ENCODE measurements at regions not wholly inside any gene's neighbourhood (a gene's known extent, or its start where the extent isn't known, plus 50 kb on each side); places are given as distances from the start of the nearest gene placed in this dataset.

GRCh38 chr17:36720131-36720530, 118.7 kb downstream of the MRM1 start:
- ChIA-PET CTCF (no interaction called here), RAD21 (ENCODE audit: low non-redundant PET in 1 of 2, low total read pairs in 2 of 2, uncharacterized antibody in 2 of 2, unreplicated experiment in 2 of 2) (no interaction called here), POLR2A (no interaction called here)
- DNase-seq (ENCODE audit: low read depth, low spot score) (no peak), ATAC-seq (no peak)
- H3K9ac ChIP-seq (ENCODE audit: low read length): no peak overlapping the region
- H3K27ac ChIP-seq (ENCODE audit: low read depth, low read length): no peak overlapping the region
- intact Hi-C loops (cut with micrococcal nuclease): no loop called here
- H3K4me3 ChIP-seq (replicated peaks in 1 of 2; ENCODE audit: low read depth in 1 of 2, low read length in 2 of 2): no peak overlapping the region
- TF ChIP-seq YY1 (IDR thresholded peaks at IDR 0.05; ENCODE audit: extremely low read depth, insufficient replicate concordance, low read depth, low read length): no peak
- no peak for TF ChIP-seq SP1 (IDR thresholded peaks at IDR 0.05; ENCODE audit: low read depth)
- no peak for TF ChIP-seq ATF3 (IDR thresholded peaks at IDR 0.05)
- TF ChIP-seq ELF1 (IDR thresholded peaks at IDR 0.05; ENCODE audit: borderline replicate concordance, low read depth): no peak
- no peak for TF ChIP-seq SRF (IDR thresholded peaks at IDR 0.05; ENCODE audit: low read depth)
- no peak for TF ChIP-seq ZBTB33 (IDR thresholded peaks at IDR 0.05; ENCODE audit: extremely low read depth, insufficient replicate concordance, low read length)
- no peak for TF ChIP-seq CBX3 (IDR thresholded peaks at IDR 0.05; ENCODE audit: low read depth)
- TF ChIP-seq TCF7L2 (IDR thresholded peaks at IDR 0.05; ENCODE audit: borderline replicate concordance, extremely low read depth, insufficient read depth, insufficient read length): no peak
- TF ChIP-seq FOSL1 (IDR thresholded peaks at IDR 0.05; ENCODE audit: low read depth): no peak
- no peak for TF ChIP-seq MAX (IDR thresholded peaks at IDR 0.05)
- TF ChIP-seq POLR2AphosphoS5 (IDR thresholded peaks at IDR 0.05; ENCODE audit: low read depth, low read length): no peak
- no peak overlapping the region for H3K4me2 ChIP-seq (ENCODE audit: low read length)
- no peaks in the 10 kb centered on the region for H3K79me2 ChIP-seq (ENCODE audit: insufficient read depth, low read length)
- BruUV-seq (replicated peaks): no TSS peak
- no peak overlapping the region for H2AFZ ChIP-seq (ENCODE audit: low read depth, low read length, poor library complexity, severe bottlenecking)
- H3K9me3 ChIP-seq (ENCODE audit: control insufficient read depth in 1 of 2, insufficient read depth in 1 of 2, low read depth in 1 of 2, low read length in 2 of 2): no peaks in the 10 kb centered on the region
- no peaks in the 10 kb centered on the region for H3K36me3 ChIP-seq (ENCODE audit: control insufficient read depth in 1 of 2, insufficient read depth in 2 of 2, low read length in 2 of 2)
- no peaks in the 10 kb centered on the region for H4K20me1 ChIP-seq (ENCODE audit: insufficient read depth)
- H3K27me3 ChIP-seq (ENCODE audit: insufficient read depth, low read length): 0 out of 2 replicates have a peak, but pooled peaks cover 4% of the 10 kb centered on the region
- no peaks in the 10 kb centered on the region for H3K4me1 ChIP-seq (ENCODE audit: control insufficient read depth in 1 of 2, insufficient read depth in 2 of 2, low read length in 2 of 2)
- H3K9me2 ChIP-seq (ENCODE audit: insufficient read depth): no peaks in the 10 kb centered on the region
